Stimulated activated naive CD8-positive, alpha-beta T cell treated with anti-CD3 and anti-CD28 coated beads, Interleukin-15, Interleukin-2, amounts not matched to agents 100 U/mL and 50 U/mL, for 24 hours (primary cell): ENCODE measurements at regions not wholly inside any gene's neighbourhood (a gene's known extent, or its start where the extent isn't known, plus 50 kb on each side); places are given as distances from the start of the nearest gene placed in this dataset.
"Not testable (repeated sequence)": the region's sequence is repeated elsewhere in the genome, so short reads cannot be mapped to it uniquely, and the experiment has no call there.

Experiments used
- ATAC-seq: fragments of 150-1000 bp; cut with Tn5 transposase; one replicate; pipeline ENCODE4 v1.10.0; 2021
- DNase-seq: peaks from one replicate; pipeline ENCODE4 v3.0.0; 2021

DNA sequence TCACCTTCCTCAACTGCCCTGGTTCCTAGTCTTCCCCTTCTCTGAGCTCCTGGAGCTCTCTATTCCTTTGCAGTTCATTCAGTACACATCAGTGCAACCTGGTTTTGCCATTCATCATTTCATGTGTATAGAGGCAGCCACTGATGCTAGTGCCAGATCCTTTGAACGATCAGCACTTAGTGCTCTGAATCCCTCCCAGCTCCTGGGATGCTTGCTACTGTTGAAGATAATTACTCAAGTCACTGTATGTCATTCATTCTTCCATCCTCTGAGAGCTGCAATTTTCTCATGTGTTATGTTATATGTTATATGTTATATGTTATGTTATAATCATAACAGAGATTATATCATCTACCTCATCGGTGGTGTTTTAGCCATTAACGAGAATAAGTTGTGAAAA is 98.5 kb upstream of the UXS1 start:
- DNase-seq (no peak), ATAC-seq (no peak)

DNA sequence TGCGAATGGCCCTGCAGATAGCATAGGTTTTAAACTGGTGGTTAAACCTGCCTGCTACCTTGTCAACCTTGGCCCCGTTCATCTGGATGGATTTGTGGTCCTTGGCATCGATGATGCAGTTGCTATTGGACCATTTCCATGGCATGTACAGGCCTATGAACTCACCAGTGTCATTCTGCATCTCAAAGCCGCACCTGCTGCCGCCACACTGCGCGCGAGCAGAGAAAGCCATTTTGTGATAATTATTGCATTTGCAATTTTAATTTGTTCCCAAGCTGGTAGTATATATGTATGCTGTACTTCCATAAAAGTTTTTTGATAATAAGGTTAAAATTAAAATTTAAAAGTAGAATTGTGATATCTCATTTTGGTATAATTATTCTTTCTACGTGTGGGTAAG is 94.8 kb upstream of the UXS1 start:
- no peak for ATAC-seq

DNA sequence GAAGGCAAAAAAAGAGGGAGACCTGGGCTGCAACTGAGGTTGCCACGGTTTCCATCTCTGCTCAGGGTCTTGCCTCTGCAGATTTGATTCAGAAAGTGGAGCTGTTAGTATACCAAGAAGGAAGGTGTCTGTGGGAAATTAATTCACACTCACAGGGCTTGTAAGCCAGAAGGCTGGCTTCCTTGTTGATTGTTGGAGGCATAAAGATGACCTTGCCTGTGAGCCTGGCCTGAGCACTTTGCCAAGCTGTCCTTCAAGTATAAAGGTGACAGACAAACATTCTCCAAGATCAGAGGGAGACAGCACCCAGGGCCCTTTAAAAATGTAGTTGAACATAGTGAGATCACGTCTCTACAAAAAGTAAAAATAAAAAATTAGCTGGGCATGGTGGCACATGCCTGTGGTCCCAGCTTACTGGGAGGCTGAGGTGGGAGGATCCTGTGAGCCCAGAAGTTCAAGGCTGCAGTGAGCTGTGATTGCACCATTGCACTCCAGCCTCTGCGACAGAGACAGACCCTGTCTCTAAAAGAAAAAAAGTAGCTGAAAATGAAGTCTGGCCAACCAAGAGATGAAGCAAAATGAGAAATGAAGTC is 91.2 kb upstream of the UXS1 start:
- DNase-seq: no peak
- ATAC-seq: no peak

More for the DNA sequence above, 94.8 kb upstream of the UXS1 start:
- DNase-seq: no peak

DNA sequence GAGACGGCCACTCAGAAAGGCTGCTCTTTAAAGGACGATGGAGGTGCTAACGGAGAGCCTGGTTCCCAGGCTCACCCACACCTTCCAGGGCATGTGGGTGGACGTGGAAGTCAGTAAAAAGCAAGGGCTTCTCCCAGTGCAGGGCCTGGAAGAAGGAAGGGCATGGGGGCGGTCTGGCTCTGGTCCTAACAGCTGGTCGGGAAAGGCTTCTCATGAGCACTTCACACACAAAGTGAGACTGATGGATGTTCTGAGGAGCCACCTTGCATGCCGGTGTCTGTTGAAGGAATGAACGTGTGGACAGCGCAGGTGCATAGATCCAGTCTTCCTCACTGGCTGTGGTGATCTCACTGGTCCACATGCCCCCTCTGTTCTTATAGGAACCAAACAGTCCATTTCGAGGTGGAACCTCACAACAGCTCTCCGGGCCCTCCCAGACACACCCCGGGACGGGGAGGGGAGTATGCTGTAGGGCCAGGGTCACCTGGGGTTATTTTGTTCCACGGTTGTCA is 90.6 kb upstream of the UXS1 start:
- ATAC-seq: no peak
- no peak for DNase-seq

DNA sequence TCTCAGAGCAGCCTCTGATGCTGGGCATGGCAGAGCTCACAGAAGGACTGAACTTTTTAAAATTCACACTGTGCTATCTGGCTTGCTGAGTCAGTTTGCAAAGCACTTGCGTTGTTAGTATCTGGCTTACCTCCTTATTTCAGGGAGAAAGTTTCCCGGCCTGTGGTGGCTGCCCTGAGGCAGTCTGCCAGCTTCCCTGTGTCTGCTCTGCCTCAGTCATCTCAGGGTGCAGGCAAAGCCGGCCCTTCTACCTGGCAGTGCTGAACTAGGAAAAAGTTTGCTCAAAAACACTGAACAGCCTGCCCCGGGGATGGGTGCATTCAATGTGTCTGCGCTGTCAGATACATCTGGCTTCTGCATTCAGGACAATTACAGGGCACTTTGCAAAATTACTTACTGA is 90.2 kb upstream of the UXS1 start:
- no peak for ATAC-seq
- DNase-seq: no peak

- not testable (repeated sequence) for DNase-seq, ATAC-seq
Observed at GRCh38 chr2:106283228-106284152, 89.4 kb upstream of the UXS1 start.

DNA sequence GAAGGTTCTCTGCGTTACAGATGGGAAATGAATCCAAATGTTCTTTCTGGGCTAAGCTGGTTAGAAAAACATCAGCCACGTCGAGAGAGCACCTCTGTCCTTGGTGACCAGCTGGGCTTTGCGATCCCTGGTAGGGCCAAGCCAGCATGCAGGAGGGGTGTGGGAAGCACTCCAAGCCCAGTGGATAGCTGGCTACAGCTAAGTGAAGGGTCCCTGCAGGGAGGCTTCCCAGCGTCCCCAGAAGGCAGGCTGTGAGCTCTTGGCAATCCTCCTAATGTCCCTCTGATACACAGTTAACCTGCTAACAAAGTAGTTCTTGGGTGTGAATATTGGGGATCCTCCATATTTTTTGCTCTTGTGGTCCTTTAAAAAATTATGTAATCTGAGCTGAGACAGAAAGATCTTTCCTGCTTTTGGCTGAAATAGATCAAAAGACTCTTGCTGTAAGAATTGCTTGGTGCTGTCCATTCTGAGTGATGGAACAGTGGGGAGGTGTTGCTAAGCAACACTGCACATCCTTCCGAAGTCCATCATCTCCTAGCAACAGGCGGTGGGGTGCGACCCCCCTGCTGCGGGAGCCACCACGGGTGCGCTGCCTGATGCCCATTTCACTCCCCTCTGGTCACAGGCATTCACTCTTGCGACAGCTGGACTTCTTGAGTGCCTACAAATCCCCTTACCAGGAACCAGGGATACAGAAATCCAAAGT is 88.5 kb upstream of the UXS1 start:
- ATAC-seq: no peak
- DNase-seq: no peak

- DNase-seq, ATAC-seq: not testable (repeated sequence)
Observed at GRCh38 chr2:106281907-106282430, 87.9 kb upstream of the UXS1 start.

- no peak for ATAC-seq
- no peak for DNase-seq
Observed at GRCh38 chr2:106280722-106281446, 86.8 kb upstream of the UXS1 start.

DNA sequence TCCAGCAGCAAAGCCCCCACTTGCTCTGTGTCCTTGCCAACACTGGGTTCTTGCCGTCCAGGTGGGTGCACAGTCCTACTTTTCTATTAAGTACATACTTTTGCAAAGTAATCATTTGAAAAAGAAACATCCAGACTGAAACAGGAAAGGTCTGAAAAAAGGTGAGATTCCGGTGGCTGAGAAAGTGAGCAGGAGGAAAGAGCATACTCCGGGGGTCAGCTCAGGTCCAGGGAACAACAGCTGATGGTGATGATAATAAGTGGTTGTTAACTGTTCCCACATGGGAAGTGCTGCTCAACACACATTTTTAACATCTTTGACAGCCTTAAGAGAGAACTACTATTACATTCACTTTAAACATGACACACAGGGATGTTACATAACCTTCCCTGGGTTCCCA is 86.1 kb upstream of the UXS1 start:
- ATAC-seq (no peak), DNase-seq (no peak)

- no peak for ATAC-seq
- no peak for DNase-seq
Observed at GRCh38 chr2:106278112-106278876, 84.2 kb upstream of the UXS1 start.

DNA sequence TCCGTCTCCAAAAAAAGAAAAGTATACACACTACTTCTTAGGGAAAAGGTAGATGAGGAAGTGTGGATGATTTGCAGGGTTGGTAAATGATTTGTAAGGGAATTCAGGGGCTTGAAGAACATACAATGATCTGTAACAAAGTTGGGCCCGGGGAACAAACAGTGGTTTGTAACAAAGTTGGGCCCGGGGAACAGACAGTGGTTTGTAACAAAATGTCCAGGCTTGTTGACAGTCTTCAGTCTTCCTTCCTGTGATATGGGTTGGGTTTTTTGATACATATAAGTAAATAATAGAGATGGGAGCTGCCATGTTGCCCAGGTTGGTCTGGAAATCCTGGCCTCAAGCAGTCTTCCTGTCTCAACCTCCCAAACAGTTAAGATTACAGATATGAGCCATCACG is 83.3 kb upstream of the UXS1 start:
- ATAC-seq (no peak), DNase-seq (no peak)

DNA sequence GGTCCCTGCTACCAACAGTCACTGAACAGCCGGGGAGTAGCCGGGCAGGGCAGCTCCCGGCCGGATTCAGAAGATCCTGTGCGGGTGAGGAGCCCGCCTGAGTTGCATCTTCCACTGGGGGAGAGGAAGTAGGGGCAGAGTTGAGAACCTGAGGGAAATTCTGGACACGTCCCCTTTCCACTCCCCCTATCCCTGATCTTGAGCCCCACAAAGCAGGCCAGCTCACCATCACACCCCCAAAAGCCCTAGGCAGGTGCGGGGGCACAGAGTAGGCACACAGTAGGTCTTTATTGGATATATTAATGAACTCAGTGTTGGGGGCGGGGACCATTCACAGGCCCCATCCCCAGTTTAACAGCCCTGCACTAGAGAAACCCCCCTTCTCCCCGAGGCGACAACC is 81.9 kb upstream of the UXS1 start:
- no peak for ATAC-seq
- DNase-seq: no peak

- ATAC-seq (no peak), DNase-seq (no peak)
Observed at GRCh38 chr2:106274668-106275067, 80.6 kb upstream of the UXS1 start.

- DNase-seq (no peak), ATAC-seq (no peak)
Observed at GRCh38 chr2:106272216-106272807, 78.2 kb upstream of the UXS1 start.

DNA sequence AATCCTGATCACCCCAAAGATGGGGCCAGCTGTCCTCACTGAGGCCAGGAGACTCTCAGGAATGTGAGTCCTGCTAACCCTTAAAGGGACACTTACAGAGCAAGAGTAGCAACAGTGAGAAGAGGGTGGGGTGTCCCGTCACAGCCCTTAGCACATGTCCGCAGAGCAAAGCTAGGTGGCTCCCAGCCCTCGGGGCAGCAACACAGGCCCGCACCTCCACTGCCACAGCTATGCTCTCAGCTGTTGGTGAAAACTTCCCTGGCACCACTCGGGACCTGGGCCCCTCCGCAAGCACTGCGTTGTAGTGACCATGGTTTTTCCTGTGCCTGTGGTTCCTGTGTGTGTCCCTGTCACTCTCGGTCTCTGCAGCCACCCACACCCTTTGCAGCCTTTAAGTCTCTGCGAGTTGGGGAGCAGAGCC is 76.4 kb upstream of the UXS1 start:
- DNase-seq: no peak
- no peak for ATAC-seq

GRCh38 chr2:106269591-106270291 is 75.6 kb upstream of the UXS1 start:
- peak; percentile 59 for ATAC-seq
- DNase-seq: peak; percentile 28

GRCh38 chr2:106267997-106268396 is 73.9 kb upstream of the UXS1 start:
- DNase-seq (no peak), ATAC-seq (no peak)

GRCh38 chr2:106261871-106262321 is 67.8 kb upstream of the UXS1 start:
- ATAC-seq: no peak

DNA sequence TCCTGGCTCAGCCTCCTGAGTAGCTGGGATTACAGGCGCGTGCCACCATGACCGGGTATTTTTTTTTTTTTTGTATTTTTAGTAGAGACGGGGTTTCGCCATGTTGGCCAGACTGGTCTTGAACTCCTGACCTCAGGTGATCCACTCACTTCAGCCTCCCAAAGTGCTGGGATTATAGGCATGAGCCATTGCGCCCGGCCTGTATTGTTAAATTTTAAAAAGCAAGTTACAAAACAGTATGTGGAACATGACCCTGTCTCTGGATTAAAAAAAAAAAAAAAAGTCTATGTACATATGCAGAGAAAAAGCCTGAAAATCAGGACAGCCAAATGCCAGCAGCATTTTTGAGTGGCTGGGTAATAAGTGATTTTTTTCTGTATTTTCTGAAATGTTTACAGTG is 64.8 kb upstream of the UXS1 start:
- not testable (repeated sequence) for ATAC-seq, DNase-seq

More at GRCh38 chr2:106261871-106262321, 67.8 kb upstream of the UXS1 start:
- DNase-seq: no peak
